Tibial nerve (tissue), 4 donors: ENCODE measurements at regions not wholly inside any gene's neighbourhood (a gene's known extent, or its start where the extent isn't known, plus 50 kb on each side); places are given as distances from the start of the nearest gene placed in this dataset.

Experiments
- DNase-seq, 2 donors: peaks; one replicate each; pipeline ENCODE4 v3.0.0-alpha.2; 2019; ENCODE audit warnings: low spot score in 2 of 2
- H3K27ac ChIP-seq, 4 donors: fragments of 200-600 bp; sonication (generic) in 3 of 4; one replicate each; pipeline ENCODE4 v1.5.1; 2017 to 2019; ENCODE audit warnings: mild to moderate bottlenecking in 1 of 4
- H3K27me3 ChIP-seq, 2 donors: fragments of 200-600 bp; sonication (generic) in 1 of 2; one replicate each; pipeline versions ENCODE4 v1.5.1 to v1.6.0; 2017 to 2019
- H3K36me3 ChIP-seq, 3 donors: fragments of 200-600 bp; sonication (generic); one replicate each; pipeline ENCODE4 v1.5.1; 2018 to 2019
- H3K4me1 ChIP-seq, 4 donors: fragments of 200-600 bp; sonication (generic) in 3 of 4; one replicate each; pipeline ENCODE4 v1.5.1; 2017 to 2019
- H3K4me3 ChIP-seq, 4 donors: fragments of 200-600 bp; sonication (generic) in 3 of 4; one replicate each; pipeline ENCODE4 v1.5.1; 2017 to 2019; ENCODE audit warnings: mild to moderate bottlenecking in 1 of 4, moderate library complexity in 1 of 4
- H3K9me3 ChIP-seq, 4 donors: fragments of 200-600 bp; sonication (generic) in 3 of 4; one replicate each; pipeline ENCODE4 v1.5.1; 2017 to 2019
- CTCF ChIP-seq, 5 experiments: fragments of 200-600 bp in 3 of 5; fragments of 450-650 bp in 2 of 5; sonication (generic) in 3 of 5; IDR thresholded peaks; one replicate each; pipeline ENCODE4 v1.5.1; 2016 to 2019; ENCODE audit warnings: antibody characterized with exemption in 5 of 5, mild to moderate bottlenecking in 3 of 5, moderate library complexity in 2 of 5
- EP300 ChIP-seq, 2 donors: sonication (generic); formaldehyde crosslinking; IDR thresholded peaks; one replicate each; pipeline ENCODE4 v1.6.1; 2017; ENCODE audit warnings: antibody characterized with exemption in 2 of 2, mild to moderate bottlenecking in 1 of 2
- POLR2A ChIP-seq, 2 donors: fragments of 450-650 bp; IDR thresholded peaks; one replicate each; pipeline ENCODE4 v1.6.1; 2017; ENCODE audit warnings: antibody characterized with exemption in 2 of 2, mild to moderate bottlenecking in 2 of 2, moderate library complexity in 2 of 2
- WGBS, 2 donors: methylation state at CpG; one replicate each; pipeline ENCODE4 v1.1.5; 2018; 5-methylcytosine and 5-hydroxymethylcytosine counted together

- Histone ChIP-seq H3K27ac (no peak overlapping the region), H3K4me1 (peaks cover 0 to 7% (median 0%) of the 10 kb centered on the region in 4 donors), H3K9me3 (no peaks in the 10 kb centered on the region), H3K36me3 (no peaks in the 10 kb centered on the region), H3K27me3 (no peaks in the 10 kb centered on the region), H3K4me3 (no peak overlapping the region)
- TF ChIP-seq POLR2A (IDR thresholded peaks at IDR 0.05) = no peak
- no peak for TF ChIP-seq CTCF (IDR thresholded peaks at IDR 0.05)
- TF ChIP-seq EP300 (IDR thresholded peaks at IDR 0.05) = no peak
- 73 to 87% methylated on average over 1 of the region's 1 CpG for WGBS, 2 donors
- DNase-seq = no peak
Observed at GRCh38 chr5:105836887-105837286, 1833.8 kb downstream of the EFNA5 start.

GRCh38 chr5:105836268-105836667, 1834.5 kb downstream of the EFNA5 start:
- H3K27ac ChIP-seq = no peak overlapping the region
- TF ChIP-seq EP300 (IDR thresholded peaks at IDR 0.05) = no peak
- no peak for TF ChIP-seq POLR2A (IDR thresholded peaks at IDR 0.05)
- TF ChIP-seq CTCF (IDR thresholded peaks at IDR 0.05) = no peak
- H3K36me3 ChIP-seq = no peaks in the 10 kb centered on the region
- H3K27me3 ChIP-seq = no peaks in the 10 kb centered on the region
- H3K4me1 ChIP-seq = peaks cover 0 to 7% (median 0%) of the 10 kb centered on the region in 4 donors
- no peak overlapping the region for H3K4me3 ChIP-seq
- DNase-seq = no peak
- H3K9me3 ChIP-seq = no peaks in the 10 kb centered on the region

- Histone ChIP-seq H3K9me3 (no peaks in the 10 kb centered on the region), H3K4me3 (no peak overlapping the region), H3K4me1 (no peaks in the 10 kb centered on the region), H3K27ac (no peak overlapping the region), H3K36me3 (no peaks in the 10 kb centered on the region), H3K27me3 (no peaks in the 10 kb centered on the region)
- DNase-seq = no peak
- TF ChIP-seq EP300 (IDR thresholded peaks at IDR 0.05) (no peak), CTCF (IDR thresholded peaks at IDR 0.05) (no peak), POLR2A (IDR thresholded peaks at IDR 0.05) (no peak)
- 73 to 94% methylated on average over 1 of the region's 1 CpG for WGBS, 2 donors
Observed at GRCh38 chr5:105828821-105829220, 1841.9 kb downstream of the EFNA5 start.

DNA sequence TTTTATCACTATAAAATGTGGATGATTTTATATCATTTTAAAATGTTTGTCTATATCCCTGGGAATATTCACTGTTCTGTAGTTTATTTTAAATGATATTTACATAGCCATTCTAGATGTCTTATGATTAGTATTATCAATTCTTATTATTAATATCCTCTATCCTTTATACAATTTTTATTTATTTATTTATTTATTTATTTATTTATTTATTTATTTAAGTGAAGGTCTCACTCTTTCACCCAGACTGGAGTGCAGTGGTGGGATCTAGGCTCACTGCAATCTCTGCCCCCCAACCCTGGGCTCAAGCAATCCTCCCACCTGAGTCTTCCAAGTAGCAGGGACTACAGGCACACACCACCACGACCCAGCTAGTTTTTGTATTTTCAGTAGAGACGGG, 1848.9 kb downstream of the EFNA5 start:
- 94 to 96% methylated on average over 2 of the region's 2 CpGs for WGBS, 2 donors
- DNase-seq = no peak
- H3K4me1 ChIP-seq = no peaks in the 10 kb centered on the region
- TF ChIP-seq POLR2A (IDR thresholded peaks at IDR 0.05) (no peak), CTCF (IDR thresholded peaks at IDR 0.05) (no peak), EP300 (IDR thresholded peaks at IDR 0.05) (no peak)
- H3K9me3 ChIP-seq = no peaks in the 10 kb centered on the region
- H3K36me3 ChIP-seq = no peaks in the 10 kb centered on the region
- no peak overlapping the region for H3K4me3 ChIP-seq
- H3K27me3 ChIP-seq = no peaks in the 10 kb centered on the region
- no peak overlapping the region for H3K27ac ChIP-seq

DNA sequence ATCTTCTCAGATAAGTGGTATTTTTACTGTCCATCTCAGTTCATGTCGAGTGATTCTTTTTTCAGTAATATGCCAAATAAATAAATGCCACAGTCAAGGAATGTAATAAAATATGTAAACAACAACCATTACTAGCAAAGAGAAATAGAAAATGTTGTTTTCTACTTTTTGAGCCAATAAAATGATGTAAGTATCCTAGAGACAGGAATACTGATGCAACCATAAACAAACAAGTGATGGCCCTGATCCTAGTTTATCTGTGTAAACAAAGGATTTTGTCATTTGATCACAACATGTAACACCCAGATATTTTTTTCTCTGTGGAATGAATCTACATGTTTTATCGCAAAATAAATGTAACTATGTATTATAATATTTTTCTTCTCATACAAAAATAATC, 1852.8 kb downstream of the EFNA5 start:
- H3K4me1 ChIP-seq = no peaks in the 10 kb centered on the region
- no peak for DNase-seq
- H3K36me3 ChIP-seq = no peaks in the 10 kb centered on the region
- H3K27me3 ChIP-seq = no peaks in the 10 kb centered on the region
- H3K9me3 ChIP-seq = no peaks in the 10 kb centered on the region
- TF ChIP-seq POLR2A (IDR thresholded peaks at IDR 0.05) (no peak), EP300 (IDR thresholded peaks at IDR 0.05) (no peak), CTCF (IDR thresholded peaks at IDR 0.05) (no peak)
- H3K4me3 ChIP-seq = no peak overlapping the region
- 62 to 68% methylated on average over 2 of the region's 2 CpGs for WGBS, 2 donors
- no peak overlapping the region for H3K27ac ChIP-seq
